Stimulated activated CD4-positive, alpha-beta T cell treated with anti-CD3 and anti-CD28 coated beads, Interleukin-4, amount 100 ng/mL, for 1 hour (primary cell): ENCODE measurements at regions not wholly inside any gene's neighbourhood (a gene's known extent, or its start where the extent isn't known, plus 50 kb on each side); places are given as distances from the start of the nearest gene placed in this dataset.
"Not testable (repeated sequence)": the region's sequence is repeated elsewhere in the genome, so short reads cannot be mapped to it uniquely, and the experiment has no call there.

Experiments
- DNase-seq: peaks from one replicate; pipeline ENCODE4 v3.0.0-alpha.2; 2020

- DNase-seq, result no peak
Observed at GRCh38 chr5:39775086-39775796, 350.5 kb upstream of the DAB2 start.

- no peak for DNase-seq
Observed at GRCh38 chr5:39774605-39775004, 349.8 kb upstream of the DAB2 start.

- no peak for DNase-seq
Observed at GRCh38 chr5:39772307-39772706, 347.5 kb upstream of the DAB2 start.

GRCh38 chr5:39767916-39768315 is 343.1 kb upstream of the DAB2 start:
- DNase-seq, result no peak

GRCh38 chr5:39765366-39765765 is 340.6 kb upstream of the DAB2 start:
- DNase-seq, result no peak

- no peak for DNase-seq
Observed at GRCh38 chr5:39762761-39763160, 338.0 kb upstream of the DAB2 start.

- DNase-seq, result no peak
Observed at GRCh38 chr5:39761199-39761950, 336.6 kb upstream of the DAB2 start.

GRCh38 chr5:39760385-39761198 is 335.8 kb upstream of the DAB2 start:
- no peak for DNase-seq

GRCh38 chr5:39759701-39760100 is 334.9 kb upstream of the DAB2 start:
- no peak for DNase-seq

GRCh38 chr5:39758426-39758825 is 333.6 kb upstream of the DAB2 start:
- DNase-seq, result no peak

GRCh38 chr5:39757131-39757530 is 332.4 kb upstream of the DAB2 start:
- DNase-seq, result no peak

- no peak for DNase-seq
Observed at GRCh38 chr5:39755986-39756385, 331.2 kb upstream of the DAB2 start.

- no peak for DNase-seq
Observed at GRCh38 chr5:39755452-39755851, 330.7 kb upstream of the DAB2 start.

- not testable (repeated sequence) for DNase-seq
Observed at GRCh38 chr5:39753747-39754146, 329.0 kb upstream of the DAB2 start.

- no peak for DNase-seq
Observed at GRCh38 chr5:39750661-39751060, 325.9 kb upstream of the DAB2 start.

GRCh38 chr5:39742916-39743315 is 318.1 kb upstream of the DAB2 start:
- no peak for DNase-seq

GRCh38 chr5:39740404-39740803 is 315.6 kb upstream of the DAB2 start:
- no peak for DNase-seq

GRCh38 chr5:39732166-39732565 is 307.4 kb upstream of the DAB2 start:
- DNase-seq, result no peak

GRCh38 chr5:39730699-39731098 is 305.9 kb upstream of the DAB2 start:
- DNase-seq, result no peak

GRCh38 chr5:39730006-39730405 is 305.2 kb upstream of the DAB2 start:
- DNase-seq, result no peak

- DNase-seq, result no peak
Observed at GRCh38 chr5:39726467-39726866, 301.7 kb upstream of the DAB2 start.

GRCh38 chr5:39721394-39721793 is 296.6 kb upstream of the DAB2 start:
- DNase-seq, result no peak

- DNase-seq, result no peak
Observed at GRCh38 chr5:39720136-39720535, 295.4 kb upstream of the DAB2 start.
